Fibroblast of the aortic adventitia (primary cell): ENCODE measurements at regions not wholly inside any gene's neighbourhood (a gene's known extent, or its start where the extent isn't known, plus 50 kb on each side); places are given as distances from the start of the nearest gene placed in this dataset.

Experiments used
- DNase-seq: peaks from one replicate; pipeline ENCODE4 v3.0.0-alpha.2; 2010; ENCODE audit warnings: low read depth
- H3K4me3 ChIP-seq: 2 replicates; pipeline ENCODE4 v1.5.1; 2011; ENCODE audit warnings: low read depth, mild to moderate bottlenecking, control low read depth, low read length, moderate library complexity
- TF ChIP-seq, protein P1 (sequence below): IDR thresholded peaks from 2 replicates; pipeline ENCODE4 v1.5.1; 2011; ENCODE audit warnings: mild to moderate bottlenecking, low read length, control low read depth, inconsistent platforms; ENCODE audit not compliant: insufficient read depth

GRCh38 chr16:77060614-77061013, 130.4 kb upstream of the MON1B start:
- no peak overlapping the region for H3K4me3 ChIP-seq
- no peak for DNase-seq
- TF ChIP-seq, protein P1, sequence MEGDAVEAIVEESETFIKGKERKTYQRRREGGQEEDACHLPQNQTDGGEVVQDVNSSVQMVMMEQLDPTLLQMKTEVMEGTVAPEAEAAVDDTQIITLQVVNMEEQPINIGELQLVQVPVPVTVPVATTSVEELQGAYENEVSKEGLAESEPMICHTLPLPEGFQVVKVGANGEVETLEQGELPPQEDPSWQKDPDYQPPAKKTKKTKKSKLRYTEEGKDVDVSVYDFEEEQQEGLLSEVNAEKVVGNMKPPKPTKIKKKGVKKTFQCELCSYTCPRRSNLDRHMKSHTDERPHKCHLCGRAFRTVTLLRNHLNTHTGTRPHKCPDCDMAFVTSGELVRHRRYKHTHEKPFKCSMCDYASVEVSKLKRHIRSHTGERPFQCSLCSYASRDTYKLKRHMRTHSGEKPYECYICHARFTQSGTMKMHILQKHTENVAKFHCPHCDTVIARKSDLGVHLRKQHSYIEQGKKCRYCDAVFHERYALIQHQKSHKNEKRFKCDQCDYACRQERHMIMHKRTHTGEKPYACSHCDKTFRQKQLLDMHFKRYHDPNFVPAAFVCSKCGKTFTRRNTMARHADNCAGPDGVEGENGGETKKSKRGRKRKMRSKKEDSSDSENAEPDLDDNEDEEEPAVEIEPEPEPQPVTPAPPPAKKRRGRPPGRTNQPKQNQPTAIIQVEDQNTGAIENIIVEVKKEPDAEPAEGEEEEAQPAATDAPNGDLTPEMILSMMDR = no peak

- no peak overlapping the region for H3K4me3 ChIP-seq
- DNase-seq = no peak
- TF ChIP-seq, protein P1 = no peak
Observed at GRCh38 chr16:77062878-77063675, 127.9 kb upstream of the MON1B start.

DNA sequence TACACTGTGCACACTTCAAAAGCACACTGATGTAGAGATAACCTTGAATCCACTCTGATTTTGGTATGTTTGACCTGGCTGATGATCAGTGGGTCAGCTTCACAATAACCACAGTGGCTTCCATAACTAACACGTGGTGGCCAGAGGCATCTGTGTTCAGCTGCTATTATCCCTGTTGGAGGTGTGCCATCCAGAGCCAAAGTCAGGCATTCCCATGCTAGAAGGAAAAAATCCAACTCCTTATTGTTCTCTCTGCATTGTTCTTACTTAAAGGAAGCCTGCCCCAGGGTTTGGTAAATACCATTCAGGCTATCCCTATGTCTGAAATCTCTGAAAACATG, 127.3 kb upstream of the MON1B start:
- DNase-seq = no peak
- H3K4me3 ChIP-seq = no peak overlapping the region
- TF ChIP-seq, protein P1 = no peak

DNA sequence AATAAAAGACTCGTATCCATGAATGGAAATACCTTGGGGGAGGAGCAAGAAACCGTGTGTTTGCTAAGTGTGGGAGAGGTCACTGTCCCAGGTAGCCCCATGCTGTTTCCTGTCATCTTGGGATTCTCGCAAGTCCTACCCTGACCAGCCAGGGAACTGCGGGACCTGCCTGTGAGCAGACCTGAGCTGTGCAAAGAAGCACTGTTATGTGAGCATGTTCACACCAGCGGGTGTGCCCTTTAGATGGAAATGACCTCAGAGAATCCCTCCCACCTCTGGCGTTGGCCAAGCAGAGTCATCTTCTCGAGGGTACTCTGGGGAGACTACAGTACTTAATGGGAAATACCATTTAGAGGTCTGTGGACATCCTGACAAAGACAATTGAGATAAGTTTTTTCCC, 127.0 kb upstream of the MON1B start:
- DNase-seq = no peak
- no peak overlapping the region for H3K4me3 ChIP-seq
- TF ChIP-seq, protein P1 = no peak

DNA sequence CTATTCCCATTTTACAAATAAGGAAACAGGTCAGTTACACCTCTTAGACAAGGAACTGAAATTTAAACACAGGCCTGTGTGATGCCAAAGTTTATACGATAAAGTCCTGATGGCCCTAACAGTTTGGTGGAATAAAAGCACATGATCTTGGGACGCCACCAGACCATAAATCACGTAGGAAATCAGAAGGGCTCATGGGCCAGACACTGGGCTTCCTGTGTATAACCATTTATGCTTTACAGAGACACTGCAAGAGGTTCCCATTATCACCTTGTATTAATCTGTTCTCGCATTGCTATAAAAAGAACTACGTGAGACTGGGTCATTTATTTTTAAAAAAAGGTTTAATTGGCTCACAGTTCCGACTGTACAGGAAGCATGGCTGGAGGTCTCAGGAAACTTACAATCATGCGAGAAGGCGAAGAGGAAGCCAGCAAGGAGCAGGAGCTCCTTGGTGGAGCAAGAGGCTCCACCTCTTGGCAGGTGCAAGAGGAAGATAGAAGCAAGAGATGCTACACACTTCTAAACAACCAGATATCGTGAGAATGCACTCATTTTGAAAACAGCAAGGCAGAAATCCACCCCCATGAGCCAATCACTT, 124.0 kb upstream of the MON1B start:
- H3K4me3 ChIP-seq = no peak overlapping the region
- TF ChIP-seq, protein P1 = no peak
- no peak for DNase-seq

DNA sequence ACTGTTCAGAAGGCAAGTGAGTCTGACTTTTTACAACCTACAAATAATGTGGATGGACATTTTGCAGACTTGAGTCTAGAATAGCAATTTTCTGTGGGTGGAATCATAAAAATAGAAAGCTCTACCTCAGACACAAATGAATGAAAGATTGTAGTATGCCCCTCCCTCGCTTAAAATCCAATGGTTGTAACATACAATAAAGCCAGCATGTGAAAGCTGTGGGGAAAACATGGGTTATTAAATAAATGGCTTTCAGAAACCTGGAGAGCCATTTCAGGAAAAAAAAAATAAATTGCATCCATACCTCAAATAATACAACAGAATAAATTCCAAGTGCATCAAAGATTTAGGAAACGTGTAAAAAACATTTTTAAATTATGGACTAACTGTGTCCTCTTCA, 123.1 kb upstream of the MON1B start:
- no peak for DNase-seq
- TF ChIP-seq, protein P1 = no peak
- H3K4me3 ChIP-seq = no peak overlapping the region
